Psoas muscle (tissue), 7 donors: ENCODE measurements at regions not wholly inside any gene's neighbourhood (a gene's known extent, or its start where the extent isn't known, plus 50 kb on each side); places are given as distances from the start of the nearest gene placed in this dataset.

Experiments
- ATAC-seq, 4 donors: fragments of 200-7000 bp; cut with Tn5 transposase; one replicate each; pipeline ENCODE4 v1.9.1; 2020; ENCODE audit warnings: moderate library complexity in 3 of 4, mild to moderate bottlenecking in 2 of 4
- DNase-seq, 2 donors: peaks; one replicate each; pipeline ENCODE4 v3.0.0-alpha.2; 2020
- H3K27ac ChIP-seq: fragments of 200-600 bp; one replicate; pipeline ENCODE4 v1.8.0; 2022
- H3K27me3 ChIP-seq, 3 donors: fragments of 200-600 bp in 1 of 3; one replicate each; pipeline versions ENCODE4 v1.6.1 to v1.8.0; 2013 to 2022; ENCODE audit warnings: low read length in 2 of 3, mild to moderate bottlenecking in 2 of 3, moderate library complexity in 1 of 3; ENCODE audit not compliant: insufficient read depth in 3 of 3
- H3K36me3 ChIP-seq, 2 donors: fragments of 200-600 bp in 1 of 2; one replicate each; pipeline versions ENCODE4 v1.6.1 to v1.8.0; 2013 to 2022; ENCODE audit warnings: low read depth in 1 of 2, mild to moderate bottlenecking in 1 of 2, moderate library complexity in 1 of 2; ENCODE audit not compliant: insufficient read depth in 1 of 2
- H3K4me1 ChIP-seq: fragments of 200-600 bp; one replicate; pipeline ENCODE4 v1.8.0; 2022
- H3K4me3 ChIP-seq: fragments of 200-600 bp; one replicate; pipeline ENCODE4 v1.8.0; 2022; ENCODE audit warnings: mild to moderate bottlenecking
- H3K9me3 ChIP-seq: fragments of 200-600 bp; one replicate; pipeline ENCODE4 v1.8.0; 2022
- WGBS, 3 donors: extraction: QIAGEN DNeasy Blood & Tissue Kit; methylation state at CpG; one replicate each; pipeline versions ENCODE4 v1.1.6 to v1.1.7; 2013; 5-methylcytosine and 5-hydroxymethylcytosine counted together
- intact Hi-C, 2 donors: fragments of 100-400 bp; cut with DNase I; formaldehyde crosslinking; loops; one replicate each; pipeline versions ENCODE4 v1.11.0 to v1.14.2; 2022
- TF ChIP-seq, protein P1 (sequence below): fragments of 200-600 bp; IDR thresholded peaks from one replicate; pipeline ENCODE4 v1.8.0; 2022; ENCODE audit warnings: antibody characterized with exemption
- donor health status: healthy with polysubstance abuse.
- donor health status: DM: no; HTN: no; CAD: no; lungs with moderate emphysema.
- donor health status: Bipolar disorder and iron deficiency.
- donor health status: healthy.
- donor health status: DM: yes; HTN: yes; CAD: no.
- donor health status: DM: no; HTN: no; CAD: no.
- donor health status: DM: yes; HTN: yes; CAD: no.

DNA sequence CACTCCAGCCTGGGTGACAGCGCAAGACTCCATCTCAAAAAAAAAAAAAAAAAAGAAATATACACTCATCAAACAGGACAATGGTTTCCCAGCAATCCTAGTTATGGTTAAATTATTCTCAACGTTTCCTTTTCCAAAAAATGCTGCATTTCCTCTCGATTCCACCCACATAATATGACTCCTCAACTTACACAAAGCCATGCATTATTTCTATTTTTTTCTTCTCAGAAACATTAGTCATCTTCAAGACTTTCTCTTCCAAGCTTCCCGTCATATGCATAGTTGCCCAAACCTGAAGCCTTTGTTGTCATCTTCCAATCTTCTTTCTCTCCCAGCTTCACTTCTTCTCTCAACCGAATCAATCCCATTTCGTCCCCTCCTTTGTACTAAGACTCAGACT, 61.4 kb upstream of the RANBP6 start:
- H3K27ac ChIP-seq, result no peak overlapping the region
- TF ChIP-seq, protein P1, sequence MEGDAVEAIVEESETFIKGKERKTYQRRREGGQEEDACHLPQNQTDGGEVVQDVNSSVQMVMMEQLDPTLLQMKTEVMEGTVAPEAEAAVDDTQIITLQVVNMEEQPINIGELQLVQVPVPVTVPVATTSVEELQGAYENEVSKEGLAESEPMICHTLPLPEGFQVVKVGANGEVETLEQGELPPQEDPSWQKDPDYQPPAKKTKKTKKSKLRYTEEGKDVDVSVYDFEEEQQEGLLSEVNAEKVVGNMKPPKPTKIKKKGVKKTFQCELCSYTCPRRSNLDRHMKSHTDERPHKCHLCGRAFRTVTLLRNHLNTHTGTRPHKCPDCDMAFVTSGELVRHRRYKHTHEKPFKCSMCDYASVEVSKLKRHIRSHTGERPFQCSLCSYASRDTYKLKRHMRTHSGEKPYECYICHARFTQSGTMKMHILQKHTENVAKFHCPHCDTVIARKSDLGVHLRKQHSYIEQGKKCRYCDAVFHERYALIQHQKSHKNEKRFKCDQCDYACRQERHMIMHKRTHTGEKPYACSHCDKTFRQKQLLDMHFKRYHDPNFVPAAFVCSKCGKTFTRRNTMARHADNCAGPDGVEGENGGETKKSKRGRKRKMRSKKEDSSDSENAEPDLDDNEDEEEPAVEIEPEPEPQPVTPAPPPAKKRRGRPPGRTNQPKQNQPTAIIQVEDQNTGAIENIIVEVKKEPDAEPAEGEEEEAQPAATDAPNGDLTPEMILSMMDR, result no peak
- WGBS, 3 donors, result 63 to 84% (median 77%) methylated on average over 5 to 6 of the region's 6 CpGs
- DNase-seq (no peak), ATAC-seq (no peak)
- no peaks in the 10 kb centered on the region for H3K9me3 ChIP-seq
- H3K4me3 ChIP-seq, result no peak overlapping the region
- H3K36me3 ChIP-seq, result no peaks in the 10 kb centered on the region
- H3K4me1 ChIP-seq, result no peaks in the 10 kb centered on the region
- intact Hi-C loops, result no loop called here
- H3K27me3 ChIP-seq, result no peaks in the 10 kb centered on the region

GRCh38 chr9:6073731-6074130, 58.3 kb upstream of the RANBP6 start:
- TF ChIP-seq, protein P1, result no peak
- intact Hi-C loops, result no loop called here

GRCh38 chr9:6072865-6073264, 57.4 kb upstream of the RANBP6 start:
- WGBS, 3 donors, result 71 to 91% (median 89%) methylated on average over 7 of the region's 7 CpGs
- no peak overlapping the region for H3K4me3 ChIP-seq
- ATAC-seq, result no peak
- H3K27me3 ChIP-seq, result no peaks in the 10 kb centered on the region
- H3K27ac ChIP-seq, result no peak overlapping the region
- H3K4me1 ChIP-seq, result no peaks in the 10 kb centered on the region
- H3K9me3 ChIP-seq, result no peaks in the 10 kb centered on the region
- no peaks in the 10 kb centered on the region for H3K36me3 ChIP-seq
- intact Hi-C loops, result no loop called here
- DNase-seq, result no peak
- TF ChIP-seq, protein P1, result no peak

More at GRCh38 chr9:6073731-6074130, 58.3 kb upstream of the RANBP6 start:
- ATAC-seq (no peak), DNase-seq (no peak)
- Histone ChIP-seq H3K27ac (no peak overlapping the region), H3K4me1 (no peaks in the 10 kb centered on the region), H3K36me3 (no peaks in the 10 kb centered on the region), H3K9me3 (no peaks in the 10 kb centered on the region), H3K4me3 (no peak overlapping the region), H3K27me3 (no peaks in the 10 kb centered on the region)
- 82 to 91% (median 87%) methylated on average over 2 of the region's 2 CpGs for WGBS, 3 donors

DNA sequence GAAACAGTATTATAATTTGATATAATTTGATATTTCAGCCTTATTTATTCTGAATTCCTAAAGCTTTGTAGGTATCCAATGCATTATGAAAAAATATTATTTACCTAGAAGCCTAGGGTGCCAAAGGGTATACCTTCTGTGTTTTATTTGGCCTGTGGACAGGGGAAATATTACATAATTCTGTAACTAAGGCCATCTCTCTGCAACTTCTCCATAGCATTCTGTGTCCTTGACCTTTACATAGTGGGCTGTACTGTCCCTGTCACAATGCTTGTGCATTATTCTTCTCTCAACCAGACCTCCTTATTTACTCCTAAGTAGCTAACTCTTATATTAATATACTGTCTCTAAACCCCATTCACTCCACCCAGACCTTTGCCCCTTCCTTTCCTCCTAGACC, 57.0 kb upstream of the RANBP6 start:
- Histone ChIP-seq H3K4me1 (no peaks in the 10 kb centered on the region), H3K9me3 (no peaks in the 10 kb centered on the region), H3K27me3 (no peaks in the 10 kb centered on the region), H3K36me3 (no peaks in the 10 kb centered on the region), H3K4me3 (no peak overlapping the region), H3K27ac (no peak overlapping the region)
- DNase-seq, result no peak
- intact Hi-C loops, result no loop called here
- no peak for ATAC-seq
- TF ChIP-seq, protein P1, result no peak

DNA sequence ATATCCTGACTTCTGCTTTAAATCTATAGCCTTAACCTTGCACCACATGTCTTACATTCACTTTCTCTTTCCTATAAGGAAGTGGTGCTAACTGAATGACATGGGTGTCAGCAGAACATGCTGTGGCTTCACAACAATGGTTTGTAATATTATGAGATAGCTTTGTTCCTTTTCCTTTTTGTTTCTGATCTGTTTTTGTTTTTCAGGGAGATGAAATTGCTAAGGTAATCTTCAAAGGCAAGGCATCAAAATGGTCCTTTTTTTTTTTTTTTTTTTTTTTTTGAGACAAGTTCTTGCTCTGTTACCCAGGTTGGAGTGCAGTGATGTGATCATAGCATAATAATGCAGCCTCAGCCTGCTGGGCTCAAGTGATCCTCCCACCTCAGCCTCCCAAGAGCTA, 53.6 kb upstream of the RANBP6 start:
- TF ChIP-seq, protein P1, result no peak
- Histone ChIP-seq H3K4me1 (no peaks in the 10 kb centered on the region), H3K9me3 (no peaks in the 10 kb centered on the region), H3K36me3 (no peaks in the 10 kb centered on the region), H3K4me3 (no peak overlapping the region), H3K27ac (no peak overlapping the region), H3K27me3 (no peaks in the 10 kb centered on the region)
- ATAC-seq (no peak), DNase-seq (no peak)
- intact Hi-C loops, result no loop called here
